ENCODE measurements at regions not wholly inside any gene's neighbourhood (a gene's known extent, or its start where the extent isn't known, plus 50 kb on each side); places are given as distances from the start of the nearest gene placed in this dataset.
A peak's percentile ranks its signal among the peaks of the same experiment; 100 is the strongest.

DNA sequence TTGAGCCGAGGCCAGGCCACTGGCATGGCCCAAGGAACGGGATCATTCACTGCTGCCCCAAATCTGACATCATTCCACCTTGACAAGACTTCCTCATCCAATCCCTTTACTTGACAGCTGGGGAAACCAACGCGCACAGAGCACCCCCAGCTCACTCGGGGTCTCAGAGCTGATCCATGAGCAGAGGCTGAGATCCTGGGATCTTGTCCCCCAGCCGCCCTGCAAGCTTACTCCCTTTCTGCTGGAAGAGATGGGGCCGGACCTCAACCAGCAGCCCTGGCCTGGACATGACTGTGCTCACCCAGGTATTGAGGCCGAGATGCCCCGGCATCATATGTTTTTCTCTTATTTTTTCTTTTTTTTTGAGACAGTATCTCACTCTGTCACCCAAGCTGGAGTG lies 161.6 kb downstream of the GGTLC3 start:
- peak; percentile 38 for DNase-seq (ENCODE audit: low spot score)

Measured in ureter (tissue), 1 donor.